IMR-90 (cell line): ENCODE measurements at regions not wholly inside any gene's neighbourhood (a gene's known extent, or its start where the extent isn't known, plus 50 kb on each side); places are given as distances from the start of the nearest gene placed in this dataset.

ENCODE experiments used
- MAFK ChIP-seq: IDR thresholded peaks from 2 replicates; pipeline ENCODE4 v1.6.1; 2012; ENCODE audit warnings: low read depth, low read length, improper control_type of control experiment
- MAZ ChIP-seq: IDR thresholded peaks from 2 replicates; pipeline ENCODE4 v1.6.1; 2012; ENCODE audit warnings: low read depth, mild to moderate bottlenecking, low read length, improper control_type of control experiment, moderate library complexity, borderline replicate concordance
- MXI1 ChIP-seq: IDR thresholded peaks from 2 replicates; pipeline ENCODE4 v1.6.1; 2012; ENCODE audit warnings: low read depth, mild to moderate bottlenecking, low read length, moderate library complexity, borderline replicate concordance
- NFE2L2 ChIP-seq: fragments of 150-350 bp; IDR thresholded peaks from 2 replicates; pipeline ENCODE4 v1.6.1; 2016; ENCODE audit warnings: low read depth, mild to moderate bottlenecking, low read length
- POLR2A ChIP-seq: IDR thresholded peaks from 2 replicates; pipeline ENCODE4 v1.6.1; 2012; ENCODE audit warnings: mild to moderate bottlenecking, low read depth, low read length
- RAD21 ChIP-seq: IDR thresholded peaks from 2 replicates; pipeline ENCODE4 v1.6.1; 2012; ENCODE audit warnings: low read length, improper control_type of control experiment
- RFX5 ChIP-seq: IDR thresholded peaks from 2 replicates; pipeline ENCODE4 v1.8.0; 2012; ENCODE audit warnings: low read depth, mild to moderate bottlenecking, low read length, moderate library complexity
- SMC3 ChIP-seq: fragments of 150-350 bp; IDR thresholded peaks from 2 replicates; pipeline ENCODE4 v1.6.1; 2016; ENCODE audit warnings: low read depth, mild to moderate bottlenecking, antibody characterized with exemption, low read length, moderate library complexity
- TF ChIP-seq, protein P1 (sequence below): conservative IDR thresholded peaks from 2 replicates; pipeline ENCODE4 v1.5.1; 2012; ENCODE audit warnings: mild to moderate bottlenecking, low read depth, low read length, improper control_type of control experiment
- TF ChIP-seq, protein P2 (sequence below): fragments of 150-350 bp; IDR thresholded peaks from 2 replicates; pipeline ENCODE4 v1.6.1; 2017; ENCODE audit warnings: mild to moderate bottlenecking, antibody characterized with exemption, low read length, low read depth
- TF ChIP-seq, protein P3 (sequence below): fragments of 150-350 bp; IDR thresholded peaks from 2 replicates; pipeline ENCODE4 v1.6.1; 2016; ENCODE audit warnings: low read depth, mild to moderate bottlenecking, low read length, moderate library complexity, borderline replicate concordance

DNA sequence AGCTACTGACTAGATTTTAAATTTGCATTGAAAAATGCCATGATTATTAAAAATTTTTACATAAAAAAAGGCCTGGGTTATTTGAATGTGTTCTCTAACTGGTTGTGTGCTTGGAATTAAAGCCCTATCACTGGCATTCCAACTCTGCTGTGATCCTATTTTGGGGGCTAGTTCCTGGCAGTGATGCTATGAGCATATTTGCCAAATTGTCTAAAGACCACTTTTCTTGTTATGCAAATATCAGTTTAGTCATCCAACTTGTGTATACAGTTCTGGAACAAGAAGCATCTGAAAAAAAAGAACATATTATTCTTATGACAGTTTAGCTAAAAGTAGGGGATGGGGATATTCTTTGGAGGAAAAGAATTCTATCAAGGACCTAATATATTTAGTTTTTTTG is 243.4 kb upstream of the ZNF717 start:
- TF ChIP-seq, protein P1, sequence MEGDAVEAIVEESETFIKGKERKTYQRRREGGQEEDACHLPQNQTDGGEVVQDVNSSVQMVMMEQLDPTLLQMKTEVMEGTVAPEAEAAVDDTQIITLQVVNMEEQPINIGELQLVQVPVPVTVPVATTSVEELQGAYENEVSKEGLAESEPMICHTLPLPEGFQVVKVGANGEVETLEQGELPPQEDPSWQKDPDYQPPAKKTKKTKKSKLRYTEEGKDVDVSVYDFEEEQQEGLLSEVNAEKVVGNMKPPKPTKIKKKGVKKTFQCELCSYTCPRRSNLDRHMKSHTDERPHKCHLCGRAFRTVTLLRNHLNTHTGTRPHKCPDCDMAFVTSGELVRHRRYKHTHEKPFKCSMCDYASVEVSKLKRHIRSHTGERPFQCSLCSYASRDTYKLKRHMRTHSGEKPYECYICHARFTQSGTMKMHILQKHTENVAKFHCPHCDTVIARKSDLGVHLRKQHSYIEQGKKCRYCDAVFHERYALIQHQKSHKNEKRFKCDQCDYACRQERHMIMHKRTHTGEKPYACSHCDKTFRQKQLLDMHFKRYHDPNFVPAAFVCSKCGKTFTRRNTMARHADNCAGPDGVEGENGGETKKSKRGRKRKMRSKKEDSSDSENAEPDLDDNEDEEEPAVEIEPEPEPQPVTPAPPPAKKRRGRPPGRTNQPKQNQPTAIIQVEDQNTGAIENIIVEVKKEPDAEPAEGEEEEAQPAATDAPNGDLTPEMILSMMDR: no peak
- TF ChIP-seq, protein P2, sequence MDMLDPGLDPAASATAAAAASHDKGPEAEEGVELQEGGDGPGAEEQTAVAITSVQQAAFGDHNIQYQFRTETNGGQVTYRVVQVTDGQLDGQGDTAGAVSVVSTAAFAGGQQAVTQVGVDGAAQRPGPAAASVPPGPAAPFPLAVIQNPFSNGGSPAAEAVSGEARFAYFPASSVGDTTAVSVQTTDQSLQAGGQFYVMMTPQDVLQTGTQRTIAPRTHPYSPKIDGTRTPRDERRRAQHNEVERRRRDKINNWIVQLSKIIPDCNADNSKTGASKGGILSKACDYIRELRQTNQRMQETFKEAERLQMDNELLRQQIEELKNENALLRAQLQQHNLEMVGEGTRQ: no peak
- TF ChIP-seq POLR2A (no peak), MAZ (no peak), SMC3 (no peak), RAD21 (no peak), MXI1 (no peak), MAFK (no peak), RFX5 (no peak), NFE2L2 (no peak)
- TF ChIP-seq, protein P3, sequence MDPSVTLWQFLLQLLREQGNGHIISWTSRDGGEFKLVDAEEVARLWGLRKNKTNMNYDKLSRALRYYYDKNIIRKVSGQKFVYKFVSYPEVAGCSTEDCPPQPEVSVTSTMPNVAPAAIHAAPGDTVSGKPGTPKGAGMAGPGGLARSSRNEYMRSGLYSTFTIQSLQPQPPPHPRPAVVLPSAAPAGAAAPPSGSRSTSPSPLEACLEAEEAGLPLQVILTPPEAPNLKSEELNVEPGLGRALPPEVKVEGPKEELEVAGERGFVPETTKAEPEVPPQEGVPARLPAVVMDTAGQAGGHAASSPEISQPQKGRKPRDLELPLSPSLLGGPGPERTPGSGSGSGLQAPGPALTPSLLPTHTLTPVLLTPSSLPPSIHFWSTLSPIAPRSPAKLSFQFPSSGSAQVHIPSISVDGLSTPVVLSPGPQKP: no peak
